Right atrium auricular region (tissue), 2 donors: ENCODE measurements at regions not wholly inside any gene's neighbourhood (a gene's known extent, or its start where the extent isn't known, plus 50 kb on each side); places are given as distances from the start of the nearest gene placed in this dataset.
"Not testable (repeated sequence)": the region's sequence is repeated elsewhere in the genome, so short reads cannot be mapped to it uniquely, and the experiment has no call there.

ENCODE experiments used
- DNase-seq: peaks from one replicate; pipeline ENCODE4 v3.0.0-alpha.2; 2019; ENCODE audit warnings: low spot score
- H3K27ac ChIP-seq, 2 donors: fragments of 200-600 bp; sonication (generic); 1 replicate in 1 of 2; 2 replicates in 1 of 2; pipeline ENCODE4 v1.5.1; 2016 to 2019
- H3K27me3 ChIP-seq, 2 donors: fragments of 200-600 bp; sonication (generic); one replicate each; pipeline versions ENCODE4 v1.5.1 to v1.6.0; 2017 to 2019
- H3K36me3 ChIP-seq: fragments of 200-600 bp; sonication (generic); one replicate; pipeline ENCODE4 v1.5.1; 2016
- H3K4me1 ChIP-seq, 2 donors: fragments of 200-600 bp; sonication (generic); one replicate each; pipeline versions ENCODE4 v1.5.1 to v1.6.0; 2017 to 2019
- H3K4me3 ChIP-seq, 2 donors: fragments of 200-600 bp; sonication (generic); 1 replicate in 1 of 2; 2 replicates in 1 of 2; pipeline ENCODE4 v1.5.1; 2017 to 2019; ENCODE audit warnings: mild to moderate bottlenecking in 1 of 2, moderate library complexity in 1 of 2
- H3K9me3 ChIP-seq, 2 donors: fragments of 200-600 bp; sonication (generic); one replicate each; pipeline ENCODE4 v1.5.1; 2019
- TF ChIP-seq, protein P1 (sequence below), 2 donors: fragments of 200-600 bp; sonication (generic); IDR thresholded peaks; one replicate each; pipeline ENCODE4 v1.5.1; 2019; ENCODE audit warnings: antibody characterized with exemption in 2 of 2

- H3K9me3 ChIP-seq, result peaks cover 0 to 31% of the 10 kb centered on the region in 2 donors
- H3K27ac ChIP-seq, result no peak overlapping the region
- H3K36me3 ChIP-seq, result no peaks in the 10 kb centered on the region
- no peak for DNase-seq
- H3K4me3 ChIP-seq, result no peak overlapping the region
- H3K27me3 ChIP-seq, result no peaks in the 10 kb centered on the region
- H3K4me1 ChIP-seq, result no peaks in the 10 kb centered on the region
- TF ChIP-seq, protein P1, sequence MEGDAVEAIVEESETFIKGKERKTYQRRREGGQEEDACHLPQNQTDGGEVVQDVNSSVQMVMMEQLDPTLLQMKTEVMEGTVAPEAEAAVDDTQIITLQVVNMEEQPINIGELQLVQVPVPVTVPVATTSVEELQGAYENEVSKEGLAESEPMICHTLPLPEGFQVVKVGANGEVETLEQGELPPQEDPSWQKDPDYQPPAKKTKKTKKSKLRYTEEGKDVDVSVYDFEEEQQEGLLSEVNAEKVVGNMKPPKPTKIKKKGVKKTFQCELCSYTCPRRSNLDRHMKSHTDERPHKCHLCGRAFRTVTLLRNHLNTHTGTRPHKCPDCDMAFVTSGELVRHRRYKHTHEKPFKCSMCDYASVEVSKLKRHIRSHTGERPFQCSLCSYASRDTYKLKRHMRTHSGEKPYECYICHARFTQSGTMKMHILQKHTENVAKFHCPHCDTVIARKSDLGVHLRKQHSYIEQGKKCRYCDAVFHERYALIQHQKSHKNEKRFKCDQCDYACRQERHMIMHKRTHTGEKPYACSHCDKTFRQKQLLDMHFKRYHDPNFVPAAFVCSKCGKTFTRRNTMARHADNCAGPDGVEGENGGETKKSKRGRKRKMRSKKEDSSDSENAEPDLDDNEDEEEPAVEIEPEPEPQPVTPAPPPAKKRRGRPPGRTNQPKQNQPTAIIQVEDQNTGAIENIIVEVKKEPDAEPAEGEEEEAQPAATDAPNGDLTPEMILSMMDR (IDR thresholded peaks at IDR 0.05), result no peak
Measured at GRCh38 chr7:91474074-91474473, 209.8 kb downstream of the FZD1 start.

DNA sequence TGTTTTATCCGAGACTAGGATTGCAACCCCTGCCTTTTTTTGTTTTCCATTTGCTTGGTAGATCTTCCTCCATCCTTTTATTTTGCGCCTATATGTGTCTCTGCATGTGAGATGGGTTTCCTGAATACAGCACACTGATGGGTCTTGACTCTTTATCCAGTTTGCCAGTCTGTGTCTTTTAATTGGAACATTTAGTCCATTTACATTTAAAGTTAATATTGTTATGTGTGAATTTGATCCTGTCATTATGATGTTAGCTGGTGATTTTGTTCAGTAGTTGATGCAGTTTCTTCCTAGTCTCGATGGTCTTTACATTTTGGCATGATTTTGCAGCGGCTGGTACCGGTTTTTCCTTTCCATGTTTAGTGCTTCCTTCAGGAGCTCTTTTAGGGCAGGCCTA lies 216.2 kb downstream of the FZD1 start:
- H3K36me3 ChIP-seq, H3K4me1 ChIP-seq, H3K27me3 ChIP-seq, H3K4me3 ChIP-seq, H3K9me3 ChIP-seq, DNase-seq, H3K27ac ChIP-seq: not testable (repeated sequence)

- Histone ChIP-seq H3K36me3 (no peaks in the 10 kb centered on the region), H3K27ac (no peak overlapping the region), H3K9me3 (no peaks in the 10 kb centered on the region), H3K4me3 (no peak overlapping the region), H3K27me3 (no peaks in the 10 kb centered on the region), H3K4me1 (no peaks in the 10 kb centered on the region)
- DNase-seq, result no peak
- TF ChIP-seq, protein P1 (IDR thresholded peaks at IDR 0.05), result no peak
Measured at GRCh38 chr7:91491868-91492267, 227.6 kb downstream of the FZD1 start.

DNA sequence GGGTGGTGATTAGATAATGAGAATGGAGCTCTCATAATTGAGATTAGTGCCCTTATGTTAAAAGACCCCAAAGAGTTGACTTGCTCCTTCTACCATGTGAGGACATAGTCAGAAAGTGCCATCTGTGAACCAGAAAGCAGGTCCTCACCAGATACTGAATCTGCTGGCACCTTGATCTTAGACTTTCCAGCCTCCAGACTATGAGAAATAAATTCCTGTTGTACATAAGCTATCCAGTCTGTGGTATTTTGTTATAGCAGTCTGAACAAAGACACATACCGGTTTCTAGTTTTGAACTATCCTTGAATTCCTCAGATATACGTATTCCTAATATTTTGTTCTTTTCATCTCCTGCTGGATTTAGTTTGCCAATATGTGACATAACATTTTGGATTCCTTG lies 228.1 kb downstream of the FZD1 start:
- H3K4me1 ChIP-seq, result no peaks in the 10 kb centered on the region
- no peak for DNase-seq
- no peaks in the 10 kb centered on the region for H3K36me3 ChIP-seq
- TF ChIP-seq, protein P1 (IDR thresholded peaks at IDR 0.05), result no peak
- no peak overlapping the region for H3K27ac ChIP-seq
- H3K4me3 ChIP-seq, result no peak overlapping the region
- H3K27me3 ChIP-seq, result no peaks in the 10 kb centered on the region
- no peaks in the 10 kb centered on the region for H3K9me3 ChIP-seq

DNA sequence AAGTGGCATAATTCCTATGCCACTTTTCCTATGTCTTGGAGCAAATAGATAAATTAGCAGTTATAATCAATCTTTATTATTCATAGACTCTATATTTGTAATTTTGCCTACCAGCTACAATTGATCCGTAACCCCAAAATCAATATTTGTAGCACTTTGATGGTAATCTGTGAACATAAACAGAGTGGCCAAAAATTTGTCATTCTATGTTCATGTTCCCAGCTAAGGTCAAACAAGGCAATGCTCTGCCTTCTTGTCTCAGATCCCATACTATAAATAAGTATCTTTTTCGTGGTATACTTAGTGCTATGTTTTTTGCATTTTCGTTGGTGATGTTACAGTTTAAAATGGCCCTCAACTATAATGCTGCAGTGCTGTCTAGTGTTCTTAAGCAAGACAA lies 228.5 kb downstream of the FZD1 start:
- no peak overlapping the region for H3K27ac ChIP-seq
- no peak overlapping the region for H3K4me3 ChIP-seq
- no peaks in the 10 kb centered on the region for H3K4me1 ChIP-seq
- DNase-seq, result no peak
- TF ChIP-seq, protein P1 (IDR thresholded peaks at IDR 0.05), result no peak
- peaks cover 0 to under 1% of the 10 kb centered on the region in 2 donors for H3K9me3 ChIP-seq
- no peaks in the 10 kb centered on the region for H3K27me3 ChIP-seq
- no peaks in the 10 kb centered on the region for H3K36me3 ChIP-seq

DNA sequence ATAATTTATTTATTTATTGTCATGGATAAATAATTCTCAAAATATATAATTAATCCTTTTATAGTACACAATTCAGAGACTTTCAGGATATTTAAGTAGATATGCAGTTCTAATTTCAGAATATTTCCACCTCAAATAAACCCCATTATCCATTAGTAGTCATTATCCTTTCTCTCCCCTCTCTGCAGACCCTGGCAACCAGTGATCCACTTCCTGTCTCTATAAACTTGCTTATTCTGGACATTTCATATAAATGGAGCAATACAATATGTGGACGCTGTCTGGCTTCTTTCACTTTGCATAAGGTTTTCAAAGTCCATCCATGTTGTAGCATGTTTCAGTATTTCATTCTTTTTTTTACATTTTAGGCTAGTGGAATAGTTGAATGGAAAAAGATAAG lies 230.2 kb downstream of the FZD1 start:
- H3K4me1 ChIP-seq, result no peaks in the 10 kb centered on the region
- no peak overlapping the region for H3K27ac ChIP-seq
- TF ChIP-seq, protein P1 (IDR thresholded peaks at IDR 0.05), result no peak
- H3K36me3 ChIP-seq, result no peaks in the 10 kb centered on the region
- no peak overlapping the region for H3K4me3 ChIP-seq
- no peak for DNase-seq
- H3K27me3 ChIP-seq, result no peaks in the 10 kb centered on the region
- peaks cover 0 to 9% of the 10 kb centered on the region in 2 donors for H3K9me3 ChIP-seq
